SK-N-SH (cell line): ENCODE measurements at regions not wholly inside any gene's neighbourhood (a gene's known extent, or its start where the extent isn't known, plus 50 kb on each side); places are given as distances from the start of the nearest gene placed in this dataset.

Source experiments
- CTCF ChIA-PET: fragments of 300-600, 350-600 bp; formaldehyde crosslinking; extraction: SDS; loops from one replicate; lab custom pipeline; 2021; lab: Yijun Ruan, JAX
- POLR2A ChIA-PET: fragments of 350-600 bp; sonication (Branson Sonifier 250); formaldehyde crosslinking; extraction: SDS; loops from one replicate; lab custom pipeline; 2020; ENCODE audit warnings: antibody characterized with exemption, inconsistent platforms; lab: Yijun Ruan, JAX
- DNase-seq: peaks from one replicate; pipeline ENCODE4 v3.0.0; 2012
- H2AFZ ChIP-seq: fragments of 200-600 bp; sonication (generic); 2 replicates; pipeline ENCODE4 v1.8.1; 2016; ENCODE audit warnings: antibody characterized with exemption, mild to moderate bottlenecking, low read depth
- H3F3A ChIP-seq: fragments of 200-600 bp; sonication (generic); replicated peaks from 2 replicates; pipeline ENCODE3; 2016; ENCODE audit warnings: antibody characterized with exemption, mild to moderate bottlenecking; ENCODE audit not compliant: insufficient read depth
- H3K27ac ChIP-seq, 2 experiments: fragments of 200-500 bp in 1 of 2; fragments of 200-600 bp in 1 of 2; sonication (Bioruptor generic) in 1 of 2; sonication (generic), shearing (Covaris generic) in 1 of 2; 2 replicates each; pipeline versions ENCODE4 v1.5.1 to v1.6.1; 2014 to 2016; ENCODE audit warnings: low read depth in 2 of 2, inconsistent platforms in 1 of 2, low read length in 1 of 2, mild to moderate bottlenecking in 1 of 2, mixed read lengths in 1 of 2
- H3K27me3 ChIP-seq: fragments of 200-600 bp; sonication (generic), shearing (Covaris generic); 2 replicates; pipeline ENCODE4 v1.6.1; 2016; ENCODE audit warnings: mixed run types; ENCODE audit not compliant: insufficient read depth
- H3K36me3 ChIP-seq, 2 experiments: fragments of 200-500 bp in 1 of 2; fragments of 200-600 bp in 1 of 2; sonication (Bioruptor generic) in 1 of 2; sonication (generic) in 1 of 2; replicated peaks in 1 of 2; 2 replicates each; pipeline versions ENCODE3 to v1.5.1; 2014 to 2016; ENCODE audit warnings: low read length in 1 of 2, mild to moderate bottlenecking in 1 of 2; ENCODE audit not compliant: insufficient read depth in 2 of 2, control insufficient read depth in 1 of 2
- H3K4me1 ChIP-seq, 2 experiments: fragments of 200-500 bp in 1 of 2; fragments of 200-600 bp in 1 of 2; sonication (Bioruptor generic) in 1 of 2; sonication (generic), shearing (Covaris generic) in 1 of 2; 2 replicates each; pipeline versions ENCODE4 v1.5.1 to v1.6.1; 2014 to 2016; ENCODE audit warnings: low read depth in 1 of 2, low read length in 1 of 2, mixed run types in 1 of 2; ENCODE audit not compliant: insufficient read depth in 2 of 2, control insufficient read depth in 1 of 2
- H3K4me2 ChIP-seq: fragments of 200-600 bp; sonication (generic), shearing (Covaris generic); 2 replicates; pipeline ENCODE4 v1.6.1; 2017; ENCODE audit warnings: mixed run types
- H3K4me3 ChIP-seq, 2 experiments: fragments of 200-500 bp in 1 of 2; fragments of 200-600 bp in 1 of 2; sonication (Bioruptor generic) in 1 of 2; sonication (generic), shearing (Covaris generic) in 1 of 2; 2 replicates each; pipeline versions ENCODE4 v1.5.1 to v1.8.1; 2014 to 2016; ENCODE audit warnings: low read depth in 2 of 2, inconsistent platforms in 1 of 2, low read length in 1 of 2, mild to moderate bottlenecking in 1 of 2, mixed read lengths in 1 of 2, moderate library complexity in 1 of 2
- H3K79me2 ChIP-seq: fragments of 200-600 bp; sonication (generic); 2 replicates; pipeline ENCODE4 v1.8.1; 2017; ENCODE audit warnings: mild to moderate bottlenecking; ENCODE audit not compliant: insufficient read depth
- H3K9ac ChIP-seq: fragments of 200-600 bp; sonication (generic); 2 replicates; pipeline ENCODE4 v1.6.1; 2017; ENCODE audit warnings: mixed run types
- H3K9me2 ChIP-seq: fragments of 200-600 bp; sonication (generic); 2 replicates; pipeline ENCODE4 v1.6.1; 2017; ENCODE audit warnings: mixed run types
- H3K9me3 ChIP-seq: fragments of 200-600 bp; sonication (generic); 2 replicates; pipeline ENCODE4 v1.6.1; 2017; ENCODE audit warnings: mixed run types, mild to moderate bottlenecking, moderate library complexity
- H4K20me1 ChIP-seq: fragments of 200-600 bp; sonication (generic); 2 replicates; pipeline ENCODE4 v1.6.1; 2017; ENCODE audit warnings: mild to moderate bottlenecking, mixed run types; ENCODE audit not compliant: insufficient read depth
- CHD2 ChIP-seq: fragments of 150-350 bp; IDR thresholded peaks from 2 replicates; pipeline ENCODE4 v1.6.1; 2018; ENCODE audit warnings: low read length; ENCODE audit not compliant: partially characterized antibody
- EZH2phosphoT487 ChIP-seq: fragments of 200-600 bp; sonication (generic); IDR thresholded peaks from 2 replicates; pipeline ENCODE4 v1.6.1; 2017; ENCODE audit warnings: low read depth, mixed run types, mild to moderate bottlenecking, antibody characterized with exemption, moderate library complexity, borderline replicate concordance
- FOXJ3 ChIP-seq: sonication (generic); formaldehyde crosslinking; IDR thresholded peaks from 2 replicates; pipeline ENCODE4 v1.5.1; 2020; ENCODE audit warnings: mild to moderate bottlenecking, missing genetic modification reagents
- FOXM1 ChIP-seq: IDR thresholded peaks from 2 replicates; pipeline ENCODE4 v1.4.0; 2012; ENCODE audit warnings: low read depth, mild to moderate bottlenecking
- GABPA ChIP-seq: IDR thresholded peaks from 2 replicates; pipeline ENCODE4 v1.4.0; 2012; ENCODE audit warnings: low read depth, mild to moderate bottlenecking
- GATA2 ChIP-seq: sonication (generic); formaldehyde crosslinking; IDR thresholded peaks from 2 replicates; pipeline ENCODE4 v1.5.0; 2020; ENCODE audit warnings: mild to moderate bottlenecking, missing genetic modification reagents
- NFIC ChIP-seq: IDR thresholded peaks from 2 replicates; pipeline ENCODE4 v1.4.0; 2012; ENCODE audit warnings: borderline replicate concordance
- NRF1 ChIP-seq: IDR thresholded peaks from 2 replicates; pipeline ENCODE4 v1.6.1; 2012; ENCODE audit warnings: low read depth, mild to moderate bottlenecking, low read length
- RFX5 ChIP-seq: IDR thresholded peaks from 2 replicates; pipeline ENCODE4 v1.6.1; 2012; ENCODE audit warnings: mild to moderate bottlenecking, improper control_type of control experiment, low read length
- RXRA ChIP-seq: IDR thresholded peaks from 2 replicates; pipeline ENCODE4 v1.4.0; 2012; ENCODE audit warnings: low read depth, mild to moderate bottlenecking, borderline replicate concordance
- SIN3A ChIP-seq: IDR thresholded peaks from 2 replicates; pipeline ENCODE4 v1.6.1; 2012; ENCODE audit warnings: low read depth, mild to moderate bottlenecking, low read length, moderate library complexity, borderline replicate concordance
- SMC3 ChIP-seq: IDR thresholded peaks from 2 replicates; pipeline ENCODE4 v1.6.1; 2012; ENCODE audit warnings: low read depth, low read length, improper control_type of control experiment
- TAF1 ChIP-seq: IDR thresholded peaks from 2 replicates; pipeline ENCODE4 v1.6.1; 2012; ENCODE audit warnings: low read depth, mild to moderate bottlenecking, low read length, moderate library complexity, borderline replicate concordance
- TCF12 ChIP-seq: IDR thresholded peaks from 2 replicates; pipeline ENCODE4 v1.4.0; 2012
- TEAD4 ChIP-seq: IDR thresholded peaks from 2 replicates; pipeline ENCODE4 v1.4.0; 2012; ENCODE audit warnings: mild to moderate bottlenecking, borderline replicate concordance; ENCODE audit not compliant: insufficient read depth
- YY1 ChIP-seq: IDR thresholded peaks from 2 replicates; pipeline ENCODE4 v1.4.0; 2012; ENCODE audit warnings: low read depth, mild to moderate bottlenecking
- WGBS: methylation state at CpG from one replicate; pipeline ENCODE4 v1.1.6; 2017; ENCODE audit warnings: low lambda C conversion rate; 5-methylcytosine and 5-hydroxymethylcytosine counted together
- TF ChIP-seq, protein P1 (sequence below): fragments of 150-350 bp; IDR thresholded peaks from 2 replicates; pipeline ENCODE4 v1.6.1; 2017; ENCODE audit warnings: antibody characterized with exemption, low read length, low read depth, borderline replicate concordance
- TF ChIP-seq, protein P2 (sequence below): IDR thresholded peaks from 2 replicates; pipeline ENCODE4; 2012
- TF ChIP-seq, protein P3 (sequence below): IDR thresholded peaks from 2 replicates; pipeline ENCODE4 v1.4.0; 2012; ENCODE audit warnings: low read depth, borderline replicate concordance

DNA sequence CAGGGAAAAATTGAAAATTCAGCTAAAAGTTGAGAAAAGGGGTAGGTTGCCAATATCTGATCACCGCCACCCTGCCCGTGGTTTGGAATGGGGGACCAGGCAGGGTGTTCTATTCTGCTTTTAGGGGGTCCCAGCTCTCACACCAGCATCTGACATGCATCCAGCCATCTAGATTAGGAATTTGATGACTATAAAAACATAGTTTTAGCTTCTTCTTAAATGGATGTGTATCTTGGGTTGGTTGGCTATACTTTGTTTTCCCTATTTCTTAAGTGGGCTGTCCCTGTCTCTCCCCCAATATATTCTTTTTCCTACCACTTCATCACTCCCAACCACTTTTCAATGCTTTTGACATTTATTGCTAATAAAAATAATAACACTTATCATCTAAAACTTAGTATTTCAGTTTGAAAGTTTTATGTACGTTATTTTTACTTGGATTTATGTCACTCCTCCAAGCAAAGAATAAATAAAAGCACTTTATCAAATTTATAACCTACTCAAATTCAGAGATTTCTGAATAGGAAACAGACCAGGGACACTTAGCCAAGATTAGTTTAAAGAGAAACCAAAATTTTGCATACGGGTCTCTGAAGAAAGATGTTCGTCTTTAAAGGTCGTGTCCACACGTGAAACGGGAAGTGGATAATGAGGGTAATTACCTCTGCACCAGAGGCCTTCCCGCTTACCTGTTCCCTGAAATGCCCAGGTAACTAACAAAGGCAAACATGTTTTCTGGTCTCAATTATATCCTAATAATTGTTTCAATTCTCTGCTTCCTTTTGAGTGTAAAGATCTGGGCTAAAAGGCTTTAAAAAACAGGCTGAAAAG, 233.2 kb upstream of the AUTS2 start:
- H2AFZ ChIP-seq = no peak overlapping the region

DNA sequence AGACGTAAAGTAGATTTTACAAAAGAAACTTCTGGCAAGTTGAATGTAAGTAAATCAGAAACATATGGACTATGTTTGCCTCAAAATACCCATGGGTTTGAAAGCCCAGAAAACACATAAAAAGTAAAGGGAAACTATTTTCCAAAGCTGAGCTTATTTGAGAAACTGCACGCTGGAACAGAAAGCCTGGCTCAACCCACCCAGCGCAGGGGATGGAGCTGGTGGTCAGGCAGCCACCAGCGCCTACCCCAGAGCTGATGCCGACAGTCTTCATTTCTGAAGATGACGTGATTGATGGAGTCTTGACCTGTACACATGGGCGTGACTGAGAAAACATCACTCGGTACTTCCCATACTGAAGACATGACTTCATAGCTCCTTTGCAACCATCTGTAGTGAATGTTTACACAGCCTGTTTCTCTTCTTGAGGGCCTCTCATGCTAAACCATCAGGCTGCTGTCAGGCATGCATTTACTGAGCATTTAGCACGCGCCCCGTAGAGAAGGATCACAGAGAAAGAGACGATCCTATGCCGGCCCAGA, 232.6 kb upstream of the AUTS2 start:
- Histone ChIP-seq H3K79me2 (no peaks in the 10 kb centered on the region), H2AFZ (no peak overlapping the region), H3K4me1 (peaks cover 0 to 5% of the 10 kb centered on the region in 2 experiments; a peak in 1 of 4 replicates), H4K20me1 (no peaks in the 10 kb centered on the region), H3K36me3 (no peaks in the 10 kb centered on the region), H3K4me2 (no peak overlapping the region), H3K27me3 (no peaks in the 10 kb centered on the region), H3K9ac (no peak overlapping the region), H3K9me2 (no peaks in the 10 kb centered on the region), H3K4me3 (no peak overlapping the region), H3F3A (no peaks in the 10 kb centered on the region), H3K27ac (peak overlapping the region in 1 of 2 experiments; percentile 18; a peak in 1 of 4 replicates), H3K9me3 (no peaks in the 10 kb centered on the region)
- CTCF ChIA-PET = no interaction called here
- DNase-seq = no peak
- 69% methylated on average over 13 of the region's 13 CpGs for WGBS
- no peak for TF ChIP-seq TEAD4
- POLR2A ChIA-PET = interaction anchor here (0.6 kb wide), 1 partner anchor 413 kb away, joined by 3 read pairs; no protein-coding TSS in a partner anchor

More for the DNA sequence above, 233.2 kb upstream of the AUTS2 start:
- no peaks in the 10 kb centered on the region for H3K79me2 ChIP-seq
- TF ChIP-seq RFX5 (no peak), GABPA (no peak), FOXM1 (no peak), YY1 (no peak), CHD2 (no peak), TAF1 (no peak)
- peaks cover 0 to 5% of the 10 kb centered on the region in 2 experiments; a peak in 1 of 4 replicates for H3K4me1 ChIP-seq
- no peak overlapping the region for H3K9ac ChIP-seq
- H3K36me3 ChIP-seq = no peaks in the 10 kb centered on the region
- H3K9me2 ChIP-seq = no peaks in the 10 kb centered on the region
- H3K4me2 ChIP-seq = no peak overlapping the region
- DNase-seq = no peak
- no peaks in the 10 kb centered on the region for H4K20me1 ChIP-seq
- no peaks in the 10 kb centered on the region for H3K9me3 ChIP-seq
- H3K4me3 ChIP-seq = no peak overlapping the region
- CTCF ChIA-PET = no interaction called here
- H3F3A ChIP-seq = no peaks in the 10 kb centered on the region
- no peaks in the 10 kb centered on the region for H3K27me3 ChIP-seq
- POLR2A ChIA-PET = interaction anchor here (0.6 kb wide), 1 partner anchor 412 kb away, joined by 3 read pairs; no protein-coding TSS in a partner anchor
- WGBS = 76% methylated on average over 9 of the region's 9 CpGs
- peak overlapping the region in 1 of 2 experiments; percentile 18; a peak in 1 of 4 replicates for H3K27ac ChIP-seq

DNA sequence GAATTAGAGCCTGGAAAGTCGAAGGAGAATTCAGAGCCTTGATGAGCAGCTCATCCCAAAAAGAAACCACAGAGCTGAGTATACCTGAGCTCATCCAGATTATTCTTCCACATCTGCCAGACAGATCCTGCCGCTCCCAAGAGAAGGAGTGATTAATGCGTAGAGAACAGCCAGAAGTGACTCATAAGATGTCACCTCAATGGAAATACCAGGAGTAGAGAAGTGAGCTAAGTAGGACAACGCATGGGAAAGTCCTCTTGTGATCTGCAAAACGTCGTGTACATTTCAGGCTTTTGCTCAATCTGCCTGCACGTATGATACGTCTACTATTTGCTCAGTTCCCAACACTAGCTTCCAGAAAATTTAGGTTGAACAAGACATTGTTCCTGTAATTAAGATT, 230.5 kb upstream of the AUTS2 start:
- WGBS = 39% methylated on average over 8 of the region's 8 CpGs
- Histone ChIP-seq H3K4me1 (peaks cover 0 to 5% of the 10 kb centered on the region in 2 experiments; a peak in 1 of 4 replicates), H2AFZ (no peak overlapping the region), H3K4me2 (0 out of 2 replicates have a peak overlapping the region, but pooled peaks have one; percentile 4), H3K36me3 (no peaks in the 10 kb centered on the region), H3K4me3 (no peak overlapping the region), H3K9ac (no peak overlapping the region), H3K27me3 (no peaks in the 10 kb centered on the region), H4K20me1 (no peaks in the 10 kb centered on the region), H3K9me3 (no peaks in the 10 kb centered on the region), H3K27ac (no peak overlapping the region), H3F3A (no peaks in the 10 kb centered on the region), H3K79me2 (no peaks in the 10 kb centered on the region), H3K9me2 (no peaks in the 10 kb centered on the region)
- DNase-seq = no peak
- POLR2A ChIA-PET = no interaction called here
- CTCF ChIA-PET = interaction anchor here (1.3 to 2.0 kb wide), 2 partner anchors 35 to 1190 kb away, joined by 3 to 5 read pairs; no protein-coding TSS in a partner anchor
- no peak for TF ChIP-seq RXRA
- no peak for TF ChIP-seq FOXJ3 (CRISPR knock-in tag)
- TF ChIP-seq, protein P1, sequence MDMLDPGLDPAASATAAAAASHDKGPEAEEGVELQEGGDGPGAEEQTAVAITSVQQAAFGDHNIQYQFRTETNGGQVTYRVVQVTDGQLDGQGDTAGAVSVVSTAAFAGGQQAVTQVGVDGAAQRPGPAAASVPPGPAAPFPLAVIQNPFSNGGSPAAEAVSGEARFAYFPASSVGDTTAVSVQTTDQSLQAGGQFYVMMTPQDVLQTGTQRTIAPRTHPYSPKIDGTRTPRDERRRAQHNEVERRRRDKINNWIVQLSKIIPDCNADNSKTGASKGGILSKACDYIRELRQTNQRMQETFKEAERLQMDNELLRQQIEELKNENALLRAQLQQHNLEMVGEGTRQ = no peak
- no peak for TF ChIP-seq YY1
- no peak for TF ChIP-seq NRF1
- TF ChIP-seq, protein P2, sequence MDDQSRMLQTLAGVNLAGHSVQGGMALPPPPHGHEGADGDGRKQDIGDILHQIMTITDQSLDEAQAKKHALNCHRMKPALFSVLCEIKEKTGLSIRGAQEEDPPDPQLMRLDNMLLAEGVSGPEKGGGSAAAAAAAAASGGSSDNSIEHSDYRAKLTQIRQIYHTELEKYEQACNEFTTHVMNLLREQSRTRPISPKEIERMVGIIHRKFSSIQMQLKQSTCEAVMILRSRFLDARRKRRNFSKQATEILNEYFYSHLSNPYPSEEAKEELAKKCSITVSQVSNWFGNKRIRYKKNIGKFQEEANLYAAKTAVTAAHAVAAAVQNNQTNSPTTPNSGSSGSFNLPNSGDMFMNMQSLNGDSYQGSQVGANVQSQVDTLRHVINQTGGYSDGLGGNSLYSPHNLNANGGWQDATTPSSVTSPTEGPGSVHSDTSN = peak; percentile 83
- no peak for TF ChIP-seq EZH2phosphoT487
- TF ChIP-seq SIN3A = no peak
- no peak for TF ChIP-seq NFIC
- TF ChIP-seq, protein P3, sequence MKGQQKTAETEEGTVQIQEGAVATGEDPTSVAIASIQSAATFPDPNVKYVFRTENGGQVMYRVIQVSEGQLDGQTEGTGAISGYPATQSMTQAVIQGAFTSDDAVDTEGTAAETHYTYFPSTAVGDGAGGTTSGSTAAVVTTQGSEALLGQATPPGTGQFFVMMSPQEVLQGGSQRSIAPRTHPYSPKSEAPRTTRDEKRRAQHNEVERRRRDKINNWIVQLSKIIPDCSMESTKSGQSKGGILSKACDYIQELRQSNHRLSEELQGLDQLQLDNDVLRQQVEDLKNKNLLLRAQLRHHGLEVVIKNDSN = no peak
- TF ChIP-seq SMC3 = no peak
- no peak for TF ChIP-seq FOXM1
- peak; percentile 71 for TF ChIP-seq TCF12
- TF ChIP-seq GATA2 (CRISPR knock-in tag) = no peak
